Effector memory CD4-positive, alpha-beta T cell (primary cell): ENCODE measurements at regions not wholly inside any gene's neighbourhood (a gene's known extent, or its start where the extent isn't known, plus 50 kb on each side); places are given as distances from the start of the nearest gene placed in this dataset.

Experiments used
- DNase-seq, 3 donors: peaks; one replicate each; pipeline ENCODE4 v3.0.0-alpha.2; 2020
- H3K27ac ChIP-seq: 2 replicates; pipeline ENCODE4 v1.7.0; 2013; ENCODE audit warnings: mild to moderate bottlenecking, low read length, moderate library complexity; ENCODE audit not compliant: insufficient read depth, poor library complexity, severe bottlenecking
- H3K27me3 ChIP-seq: replicated peaks from 2 replicates; pipeline ENCODE4 v1.7.0; 2013; ENCODE audit warnings: mild to moderate bottlenecking, low read length; ENCODE audit not compliant: insufficient read depth, control insufficient read depth, poor library complexity, severe bottlenecking
- H3K36me3 ChIP-seq: 2 replicates; pipeline ENCODE4 v1.7.0; 2013; ENCODE audit warnings: mild to moderate bottlenecking, low read length, moderate library complexity; ENCODE audit not compliant: control insufficient read depth, insufficient read depth
- H3K4me1 ChIP-seq: 2 replicates; pipeline ENCODE4 v1.7.0; 2013; ENCODE audit warnings: low read length, mild to moderate bottlenecking; ENCODE audit not compliant: control insufficient read depth, insufficient read depth, poor library complexity, severe bottlenecking
- H3K4me3 ChIP-seq: 2 replicates; pipeline ENCODE4 v1.7.0; 2013; ENCODE audit warnings: low read length, low read depth, mild to moderate bottlenecking; ENCODE audit not compliant: insufficient read depth, poor library complexity, severe bottlenecking
- H3K9me3 ChIP-seq: 2 replicates; pipeline ENCODE4 v1.7.0; 2013; ENCODE audit warnings: mild to moderate bottlenecking, low read length, moderate library complexity; ENCODE audit not compliant: control insufficient read depth

DNA sequence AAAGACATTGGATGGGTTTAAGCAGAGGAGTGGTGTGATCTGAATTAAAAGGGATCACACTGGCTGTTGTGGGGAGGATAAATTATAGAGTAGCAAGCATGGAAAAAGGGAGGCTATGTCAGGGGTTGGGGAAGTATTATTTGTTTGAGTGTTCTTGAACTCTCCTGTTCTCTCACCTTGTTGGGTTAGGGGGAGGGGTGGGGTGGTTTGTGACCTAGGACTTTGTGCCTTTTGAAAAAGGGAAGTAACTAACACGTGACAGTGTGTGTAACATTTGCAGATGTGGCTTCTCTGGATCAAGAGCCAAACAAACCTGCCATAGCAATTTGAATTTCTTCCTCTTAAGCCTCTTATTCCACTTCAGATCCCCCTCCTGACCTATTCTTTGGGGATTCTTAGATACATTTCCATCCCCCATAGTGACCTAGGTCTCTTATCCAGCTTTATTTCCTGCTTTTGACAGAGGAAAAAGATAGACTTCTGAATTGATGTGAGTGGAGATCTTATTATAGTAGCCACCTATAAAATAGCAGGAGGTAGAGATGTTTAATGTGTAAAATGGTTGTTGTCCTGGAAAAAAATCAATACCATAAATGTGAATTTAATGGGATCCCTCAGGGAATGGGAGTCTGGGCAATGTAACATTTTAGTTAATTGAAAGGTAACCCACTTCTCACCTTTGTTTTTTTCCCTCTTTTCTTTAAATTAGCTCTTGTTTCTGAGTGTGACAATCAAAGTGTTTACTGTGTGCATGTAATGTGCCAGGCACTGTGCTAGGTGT lies 120.4 kb downstream of the CT47B1 start:
- H3K27ac ChIP-seq = no peak overlapping the region
- no peaks in the 10 kb centered on the region for H3K27me3 ChIP-seq
- H3K4me3 ChIP-seq = no peak overlapping the region

DNA sequence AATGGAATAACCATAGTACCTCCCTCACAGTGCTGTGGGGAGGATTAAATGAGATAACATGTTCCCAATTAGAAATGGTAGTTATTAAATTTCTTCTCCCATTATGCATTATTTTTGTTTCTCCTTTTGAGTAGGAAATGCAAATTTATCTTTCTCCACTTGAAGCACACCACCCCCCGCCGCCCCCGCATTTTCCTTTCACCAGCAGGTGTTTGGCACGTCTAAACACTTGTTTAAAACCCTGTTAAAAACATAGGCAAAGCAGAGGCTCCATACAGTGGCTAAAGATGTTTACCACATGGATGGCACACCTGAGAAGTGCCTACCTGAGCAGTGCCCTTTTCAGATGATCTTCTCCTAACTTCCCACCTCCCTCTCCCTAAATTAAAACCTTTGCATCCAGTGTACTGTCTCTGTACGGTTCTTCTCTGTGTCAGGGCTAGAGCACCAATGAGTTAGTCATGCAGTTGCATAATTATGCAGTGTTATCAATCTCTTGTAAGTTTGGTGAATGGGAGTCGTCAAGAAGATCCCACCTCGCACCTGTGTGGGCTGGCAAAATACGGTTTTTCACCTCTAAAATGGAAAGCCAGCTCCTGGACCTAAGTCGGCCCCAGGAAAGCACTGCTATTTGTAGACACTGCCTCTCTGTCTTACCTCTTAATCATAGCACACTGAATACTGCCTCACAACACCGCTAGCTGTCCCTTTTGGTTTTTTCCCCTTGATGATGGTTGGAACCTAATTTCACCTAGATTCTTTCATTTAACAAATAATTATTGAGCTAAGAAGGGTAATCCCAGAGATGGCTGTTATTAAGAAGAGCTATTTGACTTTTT lies 122.0 kb downstream of the CT47B1 start:
- Histone ChIP-seq H3K4me1 (peaks cover 3% of the 10 kb centered on the region), H3K9me3 (no peaks in the 10 kb centered on the region), H3K4me3 (no peak overlapping the region), H3K27me3 (no peaks in the 10 kb centered on the region), H3K27ac (no peak overlapping the region), H3K36me3 (no peaks in the 10 kb centered on the region)
- DNase-seq = no peak

More for the DNA sequence above, 120.4 kb downstream of the CT47B1 start:
- no peaks in the 10 kb centered on the region for H3K9me3 ChIP-seq
- peaks cover 3% of the 10 kb centered on the region for H3K4me1 ChIP-seq
- no peak for DNase-seq
- no peaks in the 10 kb centered on the region for H3K36me3 ChIP-seq

DNA sequence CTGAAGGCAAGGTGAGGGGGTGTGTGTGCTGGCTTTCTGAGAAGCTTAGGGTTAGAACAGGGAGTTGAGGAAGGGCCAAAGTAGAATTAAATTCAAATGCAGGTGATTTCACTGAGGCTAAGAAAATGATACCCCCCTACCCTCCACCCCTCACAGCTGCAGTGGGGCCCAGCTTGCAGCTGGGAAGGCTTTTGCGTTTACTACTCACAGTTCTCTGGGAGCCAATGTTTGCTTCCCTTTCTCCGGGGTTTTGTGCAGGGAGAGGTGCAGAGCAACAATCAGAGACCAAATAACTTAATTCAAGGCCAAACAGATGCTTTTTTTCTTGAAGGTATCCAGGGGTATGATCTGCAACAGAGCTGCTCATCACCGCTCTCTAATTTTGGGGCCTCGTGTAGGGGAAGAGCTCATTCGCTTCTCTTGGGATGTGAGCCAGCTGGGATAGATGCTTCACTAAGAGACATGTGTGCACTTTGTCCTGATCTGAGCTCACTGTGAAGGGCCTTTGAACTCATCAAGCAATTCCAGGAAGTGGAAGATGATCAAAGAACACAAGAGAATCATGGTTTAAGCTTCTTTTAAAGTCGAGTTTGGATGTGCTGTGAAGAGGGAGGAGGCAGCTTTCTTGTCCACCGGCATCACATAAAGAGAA lies 122.7 kb upstream of the C1GALT1C1 start:
- DNase-seq = no peak
- Histone ChIP-seq H3K4me1 (peaks cover 3% of the 10 kb centered on the region), H3K27me3 (no peaks in the 10 kb centered on the region), H3K36me3 (no peaks in the 10 kb centered on the region), H3K27ac (no peak overlapping the region), H3K4me3 (no peak overlapping the region), H3K9me3 (no peaks in the 10 kb centered on the region)

DNA sequence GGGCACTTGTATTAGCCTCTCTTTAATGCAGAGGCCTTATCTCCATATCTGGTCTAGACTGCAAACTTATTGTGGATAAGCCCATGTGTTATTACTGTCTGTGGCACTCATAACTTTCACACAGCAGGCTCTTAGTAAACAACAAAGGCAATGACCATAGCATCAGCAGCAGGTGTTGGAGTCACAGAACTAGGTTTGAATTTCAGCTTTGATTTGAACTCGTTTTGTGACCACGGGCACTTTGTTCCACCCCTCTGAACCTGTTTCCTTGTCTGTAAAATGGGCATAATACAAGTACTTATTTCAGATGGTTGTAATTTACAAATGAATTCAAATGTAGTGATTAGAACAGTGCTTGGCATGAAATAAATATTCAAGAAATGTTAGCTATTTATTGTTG lies 121.8 kb upstream of the C1GALT1C1 start:
- Histone ChIP-seq H3K36me3 (no peaks in the 10 kb centered on the region), H3K27ac (no peak overlapping the region), H3K9me3 (no peaks in the 10 kb centered on the region), H3K4me3 (no peak overlapping the region), H3K4me1 (peaks cover 3% of the 10 kb centered on the region), H3K27me3 (no peaks in the 10 kb centered on the region)
- no peak for DNase-seq

DNA sequence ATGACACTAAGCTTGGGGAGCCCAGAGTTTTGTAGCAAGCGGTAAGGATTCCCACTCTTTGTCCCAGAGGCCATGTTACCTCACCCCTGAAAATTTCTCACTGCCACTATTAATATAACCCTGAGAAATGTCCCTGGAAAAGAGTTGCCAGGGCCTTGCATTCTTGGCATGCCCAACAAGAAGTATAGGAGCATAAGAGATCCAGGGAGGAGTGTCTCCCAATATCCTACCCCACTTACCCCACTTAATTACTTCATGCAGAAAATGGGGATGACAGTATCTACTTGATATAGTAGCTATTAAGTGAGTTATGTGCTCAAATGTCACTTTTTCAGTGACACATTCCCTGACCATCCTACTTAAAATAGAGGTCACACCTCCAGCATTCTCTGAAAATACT lies 120.5 kb upstream of the C1GALT1C1 start:
- no peak overlapping the region for H3K27ac ChIP-seq
- H3K4me3 ChIP-seq = no peak overlapping the region
- no peaks in the 10 kb centered on the region for H3K9me3 ChIP-seq
- H3K27me3 ChIP-seq = no peaks in the 10 kb centered on the region
- no peak for DNase-seq
- H3K4me1 ChIP-seq = peaks cover 3% of the 10 kb centered on the region
- H3K36me3 ChIP-seq = no peaks in the 10 kb centered on the region

DNA sequence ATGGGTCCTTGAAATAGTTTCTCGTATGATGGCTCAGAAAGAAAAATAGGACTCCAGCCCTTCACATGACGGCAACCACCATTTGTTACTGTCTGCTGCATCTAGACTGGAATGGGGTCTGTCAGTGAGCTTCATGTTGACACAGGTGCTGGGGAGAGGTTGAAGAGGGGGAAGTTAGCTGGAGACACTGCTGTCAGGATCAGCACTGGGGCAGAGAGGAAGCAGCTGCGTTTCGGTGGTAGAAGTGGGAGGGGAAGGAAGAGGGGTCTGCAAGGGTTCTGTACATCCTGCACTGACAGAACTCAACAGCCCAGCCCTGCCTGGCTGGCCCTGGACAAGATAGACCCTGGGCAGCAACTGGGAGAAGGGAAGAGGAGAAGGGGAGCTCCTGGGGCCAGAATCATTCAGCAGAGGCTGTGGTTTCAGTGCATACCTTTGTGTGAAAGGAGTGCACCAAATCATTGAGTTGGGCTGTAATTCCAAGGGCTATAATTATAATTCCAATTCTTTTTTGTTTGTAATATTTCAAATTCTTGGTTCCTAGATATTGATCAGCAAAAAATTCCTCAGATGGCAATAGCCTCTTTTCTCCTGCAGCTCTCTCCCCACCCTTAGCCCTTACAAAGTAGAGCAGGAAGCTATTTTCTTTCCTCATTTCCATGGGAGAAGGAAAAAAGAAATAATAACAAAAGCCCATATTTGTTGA lies 119.4 kb upstream of the C1GALT1C1 start:
- Histone ChIP-seq H3K27ac (no peak overlapping the region), H3K27me3 (no peaks in the 10 kb centered on the region), H3K4me3 (no peak overlapping the region), H3K4me1 (peaks cover 3% of the 10 kb centered on the region), H3K36me3 (no peaks in the 10 kb centered on the region), H3K9me3 (no peaks in the 10 kb centered on the region)
- DNase-seq = no peak

DNA sequence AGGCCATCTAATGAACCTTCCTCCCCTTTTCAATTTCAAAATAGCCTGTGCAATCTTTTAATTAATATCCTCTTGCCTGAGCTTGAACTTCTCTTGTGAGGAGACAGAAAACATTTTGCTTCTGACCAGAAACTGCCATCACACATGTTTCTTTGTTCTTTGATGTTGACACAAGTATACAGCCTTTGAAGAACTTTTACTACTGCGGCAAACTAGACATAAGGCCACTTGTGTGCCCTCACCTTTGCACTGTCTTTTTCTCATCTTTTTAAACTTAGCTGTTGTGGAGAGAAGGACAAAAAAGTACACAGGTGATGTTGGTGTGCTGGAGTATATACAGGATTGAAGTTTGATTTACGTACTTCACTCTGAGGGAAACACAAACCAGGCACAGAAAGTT lies 116.3 kb upstream of the C1GALT1C1 start:
- H3K27me3 ChIP-seq = no peaks in the 10 kb centered on the region
- H3K4me1 ChIP-seq = no peaks in the 10 kb centered on the region
- H3K27ac ChIP-seq = no peak overlapping the region
- no peak for DNase-seq
- H3K36me3 ChIP-seq = no peaks in the 10 kb centered on the region
- H3K4me3 ChIP-seq = no peak overlapping the region
- H3K9me3 ChIP-seq = no peaks in the 10 kb centered on the region

DNA sequence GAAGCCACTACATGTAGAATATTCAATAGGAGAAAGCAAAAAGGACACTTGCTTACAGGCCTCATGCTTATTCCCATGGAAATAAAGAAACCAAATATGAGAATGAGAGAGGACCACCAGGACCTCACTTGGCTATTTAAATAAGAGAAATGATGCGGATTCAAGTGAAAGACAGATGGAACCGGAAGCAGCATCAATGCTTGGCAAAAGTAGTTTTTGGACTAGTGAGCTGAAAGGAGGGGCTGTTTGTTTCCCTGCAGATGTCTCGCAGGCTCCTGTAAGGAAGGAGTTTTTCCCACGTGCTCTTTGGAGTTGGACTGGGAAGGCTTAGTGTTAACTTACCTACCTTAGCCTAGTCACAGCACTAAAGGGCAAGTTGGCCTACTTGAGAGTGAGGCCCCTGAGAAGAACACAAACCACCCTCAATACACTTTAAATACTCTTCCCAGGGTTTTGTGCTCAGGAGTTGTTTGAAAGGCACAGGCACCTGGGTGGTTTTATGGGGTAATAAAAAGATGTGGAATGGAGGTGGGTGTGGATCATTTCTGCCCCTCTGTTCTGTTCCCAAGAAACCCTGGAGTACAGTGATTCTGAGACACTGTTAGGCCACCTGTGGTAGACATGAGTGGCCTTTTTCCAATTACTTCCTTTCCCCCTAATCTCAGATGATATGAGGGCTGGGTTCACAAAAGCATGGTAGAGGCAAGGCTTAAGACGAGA lies 113.3 kb upstream of the C1GALT1C1 start:
- no peak overlapping the region for H3K4me3 ChIP-seq
- no peaks in the 10 kb centered on the region for H3K27me3 ChIP-seq
- no peaks in the 10 kb centered on the region for H3K4me1 ChIP-seq
- no peaks in the 10 kb centered on the region for H3K9me3 ChIP-seq
- H3K27ac ChIP-seq = no peak overlapping the region
- H3K36me3 ChIP-seq = no peaks in the 10 kb centered on the region
- DNase-seq = no peak

DNA sequence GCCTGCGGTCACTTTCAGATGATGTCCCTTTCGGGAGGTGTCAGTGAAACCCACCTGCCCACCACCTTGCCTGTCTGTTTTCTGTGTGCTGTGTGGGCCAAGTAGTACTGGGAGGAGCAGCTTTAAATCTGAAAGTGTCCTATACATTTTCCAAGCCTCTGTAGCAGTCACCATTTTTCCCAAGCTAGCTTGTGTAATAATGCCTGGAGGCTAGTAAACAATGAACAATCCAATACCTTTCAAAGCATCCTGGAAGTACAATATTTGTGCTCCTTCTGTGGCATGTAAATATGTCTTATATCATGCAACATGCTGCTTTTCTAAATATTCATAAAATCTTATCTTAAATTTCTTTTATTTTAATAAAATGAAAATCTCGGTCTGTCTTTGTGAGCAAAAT lies 111.6 kb upstream of the C1GALT1C1 start:
- Histone ChIP-seq H3K27me3 (no peaks in the 10 kb centered on the region), H3K36me3 (no peaks in the 10 kb centered on the region), H3K4me3 (no peak overlapping the region), H3K9me3 (no peaks in the 10 kb centered on the region), H3K27ac (no peak overlapping the region), H3K4me1 (no peaks in the 10 kb centered on the region)
- DNase-seq = no peak
